Lung (tissue), 11 donors: ENCODE measurements at regions not wholly inside any gene's neighbourhood (a gene's known extent, or its start where the extent isn't known, plus 50 kb on each side); places are given as distances from the start of the nearest gene placed in this dataset.

Source experiments
- ATAC-seq: fragments of 200-7000 bp; cut with Tn5 transposase; one replicate; pipeline ENCODE4 v1.9.1; 2020; ENCODE audit warnings: moderate number of reproducible peaks; ENCODE audit not compliant: insufficient read depth, low FRiP score
- DNase-seq, 3 donors: peaks; one replicate each; pipeline ENCODE4 v3.0.0-alpha.2; 2013 to 2017
- H3K27ac ChIP-seq, 2 donors: one replicate each; pipeline ENCODE4 v1.5.1; 2013; ENCODE audit warnings: mild to moderate bottlenecking in 2 of 2, moderate library complexity in 2 of 2, control low read depth in 1 of 2, inconsistent platforms in 1 of 2, low read depth in 1 of 2, low read length in 1 of 2
- H3K27me3 ChIP-seq, 3 donors: one replicate each; pipeline ENCODE4 v1.5.1; 2013; ENCODE audit warnings: low read length in 2 of 3; ENCODE audit not compliant: control insufficient read depth in 3 of 3, insufficient read depth in 3 of 3
- H3K36me3 ChIP-seq, 4 donors: one replicate each; pipeline ENCODE4 v1.5.1; 2013; ENCODE audit warnings: low read length in 4 of 4, mild to moderate bottlenecking in 1 of 4, moderate library complexity in 1 of 4; ENCODE audit not compliant: control insufficient read depth in 4 of 4, insufficient read depth in 4 of 4
- H3K4me1 ChIP-seq, 5 donors: one replicate each; pipeline ENCODE4 v1.5.1; 2013; ENCODE audit warnings: low read length in 5 of 5, mild to moderate bottlenecking in 2 of 5, moderate library complexity in 1 of 5; ENCODE audit not compliant: control insufficient read depth in 5 of 5, insufficient read depth in 5 of 5
- H3K4me3 ChIP-seq: one replicate; pipeline ENCODE4 v1.5.1; 2013; ENCODE audit warnings: mild to moderate bottlenecking, control low read depth, moderate library complexity
- H3K9ac ChIP-seq, 2 donors: one replicate each; pipeline ENCODE4 v1.5.1; 2013; ENCODE audit warnings: low read length in 2 of 2, control low read depth in 1 of 2; ENCODE audit not compliant: insufficient read depth in 1 of 2
- H3K9me3 ChIP-seq, 4 donors: one replicate each; pipeline ENCODE4 v1.5.1; 2013; ENCODE audit warnings: low read length in 3 of 4, mild to moderate bottlenecking in 1 of 4, moderate library complexity in 1 of 4; ENCODE audit not compliant: control insufficient read depth in 4 of 4, insufficient read depth in 3 of 4
- CTCF ChIP-seq: IDR thresholded peaks from 2 replicates; pipeline ENCODE4 v1.5.1; 2012; ENCODE audit warnings: mild to moderate bottlenecking; ENCODE audit errors: control extremely low read depth, extremely low read depth
- WGBS, 2 donors: extraction: QIAGEN DNeasy Blood & Tissue Kit; methylation state at CpG; one replicate each; pipeline ENCODE4 v1.1.7; 2013; 5-methylcytosine and 5-hydroxymethylcytosine counted together
- donor health status: control.
- donor health status: control.
- donor health status: Bipolar disorder and iron deficiency.
- donor health status: healthy.
- donor health status: DM: yes; HTN: yes; CAD: no.

GRCh38 chr3:16668776-16669545 is 63.7 kb upstream of the DAZL start:
- DNase-seq (no peak), ATAC-seq (no peak)
- TF ChIP-seq CTCF = no peak
- no peak overlapping the region for H3K9ac ChIP-seq
- H3K9me3 ChIP-seq = no peaks in the 10 kb centered on the region
- H3K4me1 ChIP-seq = no peaks in the 10 kb centered on the region
- WGBS, 2 donors = 55 to 80% methylated on average over 5 of the region's 5 CpGs
- no peaks in the 10 kb centered on the region for H3K27me3 ChIP-seq
- H3K4me3 ChIP-seq = no peak overlapping the region
- no peaks in the 10 kb centered on the region for H3K36me3 ChIP-seq
- no peak overlapping the region for H3K27ac ChIP-seq

DNA sequence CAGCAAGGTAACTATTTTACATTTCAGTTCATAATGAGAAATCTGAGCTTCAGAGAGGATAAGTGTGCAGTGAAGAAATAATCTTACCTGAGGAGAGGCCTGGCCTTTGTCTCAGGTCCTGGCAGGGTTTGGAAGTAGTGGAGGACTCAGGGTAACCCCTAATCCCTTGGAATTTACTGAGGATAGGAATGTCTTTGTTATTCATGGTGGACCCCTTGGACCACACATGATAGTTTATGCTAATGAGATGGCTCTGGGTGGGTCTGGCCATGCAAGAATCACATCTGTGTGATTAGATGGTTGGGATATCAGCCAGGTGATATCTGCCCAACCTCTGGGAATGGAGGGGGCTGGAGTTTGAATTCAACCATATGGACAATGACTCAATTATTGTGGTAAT is 65.0 kb upstream of the DAZL start:
- Histone ChIP-seq H3K9me3 (no peaks in the 10 kb centered on the region), H3K27ac (no peak overlapping the region), H3K27me3 (no peaks in the 10 kb centered on the region), H3K9ac (no peak overlapping the region), H3K36me3 (no peaks in the 10 kb centered on the region), H3K4me1 (no peaks in the 10 kb centered on the region), H3K4me3 (no peak overlapping the region)
- DNase-seq (no peak), ATAC-seq (no peak)
- TF ChIP-seq CTCF = no peak

GRCh38 chr3:16671690-16672089 is 66.5 kb upstream of the DAZL start:
- no peaks in the 10 kb centered on the region for H3K36me3 ChIP-seq
- ATAC-seq (no peak), DNase-seq (no peak)
- H3K4me3 ChIP-seq = no peak overlapping the region
- 72 to 82% methylated on average over 1 of the region's 1 CpG for WGBS, 2 donors
- H3K27me3 ChIP-seq = no peaks in the 10 kb centered on the region
- H3K4me1 ChIP-seq = no peaks in the 10 kb centered on the region
- no peak overlapping the region for H3K27ac ChIP-seq
- TF ChIP-seq CTCF = no peak
- H3K9me3 ChIP-seq = no peaks in the 10 kb centered on the region
- no peak overlapping the region for H3K9ac ChIP-seq

DNA sequence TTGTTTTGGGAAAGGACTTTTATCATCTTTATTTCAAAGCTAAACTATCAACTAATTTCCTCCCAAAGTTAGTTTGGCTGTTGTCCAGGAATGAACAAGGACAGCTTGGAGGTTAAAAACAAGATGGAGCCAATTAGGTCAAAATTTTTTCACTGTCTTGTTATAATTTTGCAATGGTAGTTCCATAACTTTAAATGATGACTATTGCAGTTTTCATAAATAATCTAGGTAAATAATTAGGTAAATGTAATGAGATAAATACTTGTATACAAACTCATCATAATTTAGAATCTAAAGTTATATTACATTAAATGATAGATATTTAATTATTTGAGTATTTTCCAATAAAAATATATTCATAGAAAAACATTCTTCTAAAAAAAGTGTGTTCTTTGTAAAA is 68.3 kb upstream of the DAZL start:
- no peak for ATAC-seq

More for the DNA sequence above, 68.3 kb upstream of the DAZL start:
- Histone ChIP-seq H3K9me3 (no peaks in the 10 kb centered on the region), H3K4me3 (no peak overlapping the region), H3K27me3 (no peaks in the 10 kb centered on the region), H3K9ac (no peak overlapping the region), H3K4me1 (no peaks in the 10 kb centered on the region), H3K36me3 (no peaks in the 10 kb centered on the region), H3K27ac (no peak overlapping the region)
- DNase-seq = no peak
- no peak for TF ChIP-seq CTCF
